ENCODE measurements at regions not wholly inside any gene's neighbourhood (a gene's known extent, or its start where the extent isn't known, plus 50 kb on each side); places are given as distances from the start of the nearest gene placed in this dataset.

DNA sequence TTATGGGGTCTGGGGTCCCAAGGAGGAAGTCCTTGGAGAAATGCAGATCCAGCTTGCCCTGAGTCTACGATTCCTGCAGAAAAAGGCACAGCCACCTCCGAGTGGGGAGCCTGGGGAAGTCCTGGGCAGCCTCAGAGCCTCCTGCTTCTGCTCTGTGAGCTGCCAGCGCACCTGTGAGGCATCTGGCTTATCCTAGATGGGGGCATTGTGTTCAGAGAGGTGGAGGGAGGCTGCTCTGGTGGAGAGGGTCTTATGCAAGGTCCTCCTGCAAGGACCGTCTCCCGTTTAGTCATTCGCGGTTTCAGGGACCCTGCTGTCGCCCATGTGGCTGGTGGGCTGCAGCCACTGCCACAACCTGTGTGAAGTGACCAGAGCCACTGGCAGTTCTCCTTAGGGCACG lies 53.0 kb upstream of the PRMT8 start:
- TF ChIP-seq, protein P1, sequence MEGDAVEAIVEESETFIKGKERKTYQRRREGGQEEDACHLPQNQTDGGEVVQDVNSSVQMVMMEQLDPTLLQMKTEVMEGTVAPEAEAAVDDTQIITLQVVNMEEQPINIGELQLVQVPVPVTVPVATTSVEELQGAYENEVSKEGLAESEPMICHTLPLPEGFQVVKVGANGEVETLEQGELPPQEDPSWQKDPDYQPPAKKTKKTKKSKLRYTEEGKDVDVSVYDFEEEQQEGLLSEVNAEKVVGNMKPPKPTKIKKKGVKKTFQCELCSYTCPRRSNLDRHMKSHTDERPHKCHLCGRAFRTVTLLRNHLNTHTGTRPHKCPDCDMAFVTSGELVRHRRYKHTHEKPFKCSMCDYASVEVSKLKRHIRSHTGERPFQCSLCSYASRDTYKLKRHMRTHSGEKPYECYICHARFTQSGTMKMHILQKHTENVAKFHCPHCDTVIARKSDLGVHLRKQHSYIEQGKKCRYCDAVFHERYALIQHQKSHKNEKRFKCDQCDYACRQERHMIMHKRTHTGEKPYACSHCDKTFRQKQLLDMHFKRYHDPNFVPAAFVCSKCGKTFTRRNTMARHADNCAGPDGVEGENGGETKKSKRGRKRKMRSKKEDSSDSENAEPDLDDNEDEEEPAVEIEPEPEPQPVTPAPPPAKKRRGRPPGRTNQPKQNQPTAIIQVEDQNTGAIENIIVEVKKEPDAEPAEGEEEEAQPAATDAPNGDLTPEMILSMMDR (conservative IDR thresholded peaks at IDR 0.05; ENCODE audit: low read length) = no peak
- no peak for TF ChIP-seq EZH2phosphoT487 (IDR thresholded peaks at IDR 0.05; ENCODE audit: borderline replicate concordance, low read depth, low read length)
